LNCAP (cell line): ENCODE measurements at regions not wholly inside any gene's neighbourhood (a gene's known extent, or its start where the extent isn't known, plus 50 kb on each side); places are given as distances from the start of the nearest gene placed in this dataset.

ENCODE experiments used
- TF ChIP-seq, protein P1 (sequence below): fragments of 450-650 bp; IDR thresholded peaks from 2 replicates; pipeline ENCODE4 v1.5.1; 2017; ENCODE audit warnings: mild to moderate bottlenecking

DNA sequence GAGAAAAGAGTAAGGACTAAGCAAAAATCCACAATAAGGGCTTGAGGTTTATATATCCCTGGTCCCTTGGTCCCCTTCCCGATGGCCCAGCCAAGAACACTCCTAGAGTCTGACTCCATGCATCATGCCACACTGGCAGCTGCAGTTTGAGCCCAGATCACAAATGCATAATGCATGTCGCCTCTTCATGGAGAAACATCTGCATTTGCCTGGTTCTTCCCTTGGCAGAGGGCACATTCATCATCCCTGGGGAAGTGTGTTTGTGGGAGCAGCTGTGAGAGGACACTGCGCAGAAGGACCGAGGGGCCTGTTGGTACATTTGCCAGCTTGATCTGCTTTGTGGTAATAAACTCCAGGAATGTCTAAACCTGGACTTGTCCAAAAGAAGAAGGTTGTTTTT, 731.8 kb downstream of the FGF9 start:
- TF ChIP-seq, protein P1, sequence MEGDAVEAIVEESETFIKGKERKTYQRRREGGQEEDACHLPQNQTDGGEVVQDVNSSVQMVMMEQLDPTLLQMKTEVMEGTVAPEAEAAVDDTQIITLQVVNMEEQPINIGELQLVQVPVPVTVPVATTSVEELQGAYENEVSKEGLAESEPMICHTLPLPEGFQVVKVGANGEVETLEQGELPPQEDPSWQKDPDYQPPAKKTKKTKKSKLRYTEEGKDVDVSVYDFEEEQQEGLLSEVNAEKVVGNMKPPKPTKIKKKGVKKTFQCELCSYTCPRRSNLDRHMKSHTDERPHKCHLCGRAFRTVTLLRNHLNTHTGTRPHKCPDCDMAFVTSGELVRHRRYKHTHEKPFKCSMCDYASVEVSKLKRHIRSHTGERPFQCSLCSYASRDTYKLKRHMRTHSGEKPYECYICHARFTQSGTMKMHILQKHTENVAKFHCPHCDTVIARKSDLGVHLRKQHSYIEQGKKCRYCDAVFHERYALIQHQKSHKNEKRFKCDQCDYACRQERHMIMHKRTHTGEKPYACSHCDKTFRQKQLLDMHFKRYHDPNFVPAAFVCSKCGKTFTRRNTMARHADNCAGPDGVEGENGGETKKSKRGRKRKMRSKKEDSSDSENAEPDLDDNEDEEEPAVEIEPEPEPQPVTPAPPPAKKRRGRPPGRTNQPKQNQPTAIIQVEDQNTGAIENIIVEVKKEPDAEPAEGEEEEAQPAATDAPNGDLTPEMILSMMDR, result no peak

DNA sequence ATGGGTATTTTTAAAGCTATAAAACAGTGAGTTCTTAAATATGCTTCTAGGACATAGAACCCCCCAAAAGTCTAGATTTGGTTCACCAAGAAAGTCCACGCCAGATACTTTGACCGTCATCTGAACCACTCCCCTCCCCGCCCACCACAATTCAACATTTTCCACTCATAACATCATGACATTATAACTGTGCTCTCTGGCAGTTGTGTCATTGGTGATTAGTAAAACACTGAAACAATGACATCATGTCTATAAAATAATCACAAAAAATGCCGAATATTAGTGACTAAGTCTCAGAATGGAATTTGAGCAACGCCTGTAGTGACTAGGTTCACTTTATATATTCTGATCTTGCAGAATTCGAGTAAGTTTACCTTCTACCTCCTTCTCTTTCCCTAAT, 732.3 kb downstream of the FGF9 start:
- TF ChIP-seq, protein P1, result no peak

GRCh38 chr13:22405891-22406290, 735.0 kb downstream of the FGF9 start:
- TF ChIP-seq, protein P1, result no peak

DNA sequence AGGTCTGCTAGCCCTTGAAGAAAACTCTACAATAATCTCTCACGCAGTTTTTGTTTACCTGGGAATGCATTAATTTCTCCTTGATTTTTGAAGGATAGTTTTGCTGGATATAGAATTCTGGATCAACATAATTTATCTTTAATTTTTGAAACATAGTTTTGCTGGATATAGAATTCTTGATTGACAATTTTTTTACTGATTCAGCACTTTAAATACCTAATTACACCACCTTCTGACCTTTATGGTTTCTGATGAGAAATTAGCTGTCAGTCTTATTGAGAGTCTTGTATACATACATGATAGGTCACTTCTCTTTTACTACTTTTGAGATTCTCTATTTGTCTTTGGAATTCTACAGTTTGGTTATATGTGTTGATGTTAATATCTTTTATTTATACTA, 741.6 kb downstream of the FGF9 start:
- TF ChIP-seq, protein P1, result no peak

DNA sequence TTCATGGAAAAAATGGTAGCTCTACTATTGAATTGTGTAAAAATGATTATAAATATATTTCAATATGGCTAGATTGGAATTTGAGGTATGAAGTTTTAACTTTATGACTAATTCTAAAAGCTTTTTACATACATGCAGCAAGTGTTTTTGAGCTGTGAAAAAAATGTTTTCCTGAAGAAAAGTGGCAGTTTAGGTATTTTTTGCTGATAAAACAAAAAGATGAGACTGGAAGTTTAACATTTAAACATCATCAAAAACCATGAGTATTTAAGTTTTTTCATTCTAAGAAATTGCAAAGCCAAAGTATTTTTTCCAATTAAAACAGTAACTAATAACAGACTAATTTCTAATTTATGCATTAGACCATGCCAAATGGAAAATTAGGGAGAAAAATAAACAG, 751.1 kb downstream of the FGF9 start:
- TF ChIP-seq, protein P1, result no peak

GRCh38 chr13:22422712-22423111, 751.8 kb downstream of the FGF9 start:
- TF ChIP-seq, protein P1, result no peak

GRCh38 chr13:22423261-22423660, 752.4 kb downstream of the FGF9 start:
- TF ChIP-seq, protein P1, result no peak

- TF ChIP-seq, protein P1, result no peak
These were observed 754.2 kb downstream of the FGF9 start for GRCh38 chr13:22425087-22425486.
